AG04450 (cell line): ENCODE measurements at regions not wholly inside any gene's neighbourhood (a gene's known extent, or its start where the extent isn't known, plus 50 kb on each side); places are given as distances from the start of the nearest gene placed in this dataset.

Source experiments
- CTCF ChIA-PET: fragments of 300-600, 350-600 bp; formaldehyde crosslinking; extraction: SDS; loops from one replicate; lab custom pipeline; 2022; ENCODE audit warnings: antibody characterized with exemption, inconsistent platforms; lab: Charles Lee
- POLR2A ChIA-PET: fragments of 350-600 bp; formaldehyde crosslinking; extraction: SDS; loops from one replicate; lab custom pipeline; 2021; ENCODE audit warnings: antibody characterized with exemption, inconsistent platforms; lab: Yijun Ruan, JAX
- DNase-seq: peaks from one replicate; pipeline ENCODE4 v3.0.0-alpha.2; 2011; ENCODE audit warnings: low read depth, low spot score
- H3K27ac ChIP-seq: one replicate; pipeline ENCODE4 v1.5.1; 2012; ENCODE audit warnings: low read depth, low read length, control low read depth
- H3K27me3 ChIP-seq: one replicate; pipeline ENCODE4 v1.6.0; 2012; ENCODE audit warnings: low read length; ENCODE audit not compliant: control insufficient read depth, insufficient read depth
- H3K4me3 ChIP-seq: 2 replicates; pipeline ENCODE4 v1.5.1; 2011; ENCODE audit warnings: mild to moderate bottlenecking, low read depth, low read length, control low read depth
- H3K9me3 ChIP-seq: 2 replicates; pipeline ENCODE4 v1.5.1; 2012; ENCODE audit warnings: low read length; ENCODE audit not compliant: control insufficient read depth, insufficient read depth
- CTCF ChIP-seq: IDR thresholded peaks from 2 replicates; pipeline ENCODE4 v1.5.1; 2011; ENCODE audit warnings: low read depth, low read length, control low read depth, inconsistent platforms

GRCh38 chr1:187903223-187903622 is 1074.5 kb downstream of the PLA2G4A start:
- CTCF ChIA-PET: interaction anchor here (2.2 kb wide), 1 partner anchor 25 kb away, joined by 6 read pairs; no protein-coding TSS in a partner anchor
- DNase-seq: no peak
- POLR2A ChIA-PET: no interaction called here
- Histone ChIP-seq H3K27ac (no peak overlapping the region), H3K9me3 (no peaks in the 10 kb centered on the region), H3K27me3 (no peaks in the 10 kb centered on the region), H3K4me3 (no peak overlapping the region)
- TF ChIP-seq CTCF: no peak

GRCh38 chr1:187909382-187909781 is 1080.6 kb downstream of the PLA2G4A start:
- no peak for TF ChIP-seq CTCF
- H3K9me3 ChIP-seq: no peaks in the 10 kb centered on the region
- no peak overlapping the region for H3K4me3 ChIP-seq
- DNase-seq: no peak
- ChIA-PET POLR2A (no interaction called here), CTCF (no interaction called here)
- no peak overlapping the region for H3K27ac ChIP-seq
- H3K27me3 ChIP-seq: no peaks in the 10 kb centered on the region

GRCh38 chr1:187911820-187912219 is 1083.1 kb downstream of the PLA2G4A start:
- CTCF ChIA-PET: no interaction called here
- no peak overlapping the region for H3K27ac ChIP-seq
- POLR2A ChIA-PET: no interaction called here
- TF ChIP-seq CTCF: no peak
- no peak for DNase-seq
- no peaks in the 10 kb centered on the region for H3K27me3 ChIP-seq
- H3K4me3 ChIP-seq: no peak overlapping the region
- H3K9me3 ChIP-seq: no peaks in the 10 kb centered on the region

GRCh38 chr1:187920976-187921375 is 1092.2 kb downstream of the PLA2G4A start:
- Histone ChIP-seq H3K4me3 (no peak overlapping the region), H3K9me3 (no peaks in the 10 kb centered on the region), H3K27me3 (no peaks in the 10 kb centered on the region), H3K27ac (no peak overlapping the region)
- ChIA-PET CTCF (interaction anchor here (0.8 kb wide), 1 partner anchor 440 kb away, joined by 3 read pairs; no protein-coding TSS in a partner anchor), POLR2A (no interaction called here)
- no peak for DNase-seq
- TF ChIP-seq CTCF: no peak

GRCh38 chr1:187921426-187921825 is 1092.7 kb downstream of the PLA2G4A start:
- Histone ChIP-seq H3K27me3 (no peaks in the 10 kb centered on the region), H3K9me3 (no peaks in the 10 kb centered on the region), H3K4me3 (no peak overlapping the region), H3K27ac (no peak overlapping the region)
- no peak for DNase-seq
- ChIA-PET POLR2A (no interaction called here), CTCF (interaction anchor here (0.8 kb wide), 1 partner anchor 440 kb away, joined by 3 read pairs; no protein-coding TSS in a partner anchor)
- no peak for TF ChIP-seq CTCF
